Left renal pelvis (tissue), 4 donors: ENCODE measurements at regions not wholly inside any gene's neighbourhood (a gene's known extent, or its start where the extent isn't known, plus 50 kb on each side); places are given as distances from the start of the nearest gene placed in this dataset.

Experiments
- DNase-seq, 4 donors: peaks; one replicate each; pipeline ENCODE4 v3.0.0-alpha.2; 2013; ENCODE audit warnings: low read depth in 4 of 4, low spot score in 3 of 4

GRCh38 chr3:23739536-23739935 lies 66.2 kb upstream of the UBE2E1 start:
- no peak for DNase-seq

GRCh38 chr3:23740517-23740965 lies 65.2 kb upstream of the UBE2E1 start:
- no peak for DNase-seq

- DNase-seq: no peak
Measured at GRCh38 chr3:23741036-23741706, 64.6 kb upstream of the UBE2E1 start.

GRCh38 chr3:23743141-23743784 lies 62.5 kb upstream of the UBE2E1 start:
- DNase-seq: no peak

GRCh38 chr3:23746441-23746840 lies 59.3 kb upstream of the UBE2E1 start:
- no peak for DNase-seq

- DNase-seq: no peak
Measured at GRCh38 chr3:23747841-23748240, 57.9 kb upstream of the UBE2E1 start.

- DNase-seq: no peak
Measured at GRCh38 chr3:23748398-23749110, 57.2 kb upstream of the UBE2E1 start.

- DNase-seq: no peak
Measured at GRCh38 chr3:23749609-23750008, 56.1 kb upstream of the UBE2E1 start.

GRCh38 chr3:23750573-23751210 lies 55.1 kb upstream of the UBE2E1 start:
- DNase-seq: no peak

GRCh38 chr3:23751212-23751723 lies 54.5 kb upstream of the UBE2E1 start:
- DNase-seq: no peak

GRCh38 chr3:23752126-23752525 lies 53.6 kb upstream of the UBE2E1 start:
- no peak for DNase-seq

GRCh38 chr3:23754215-23754614 lies 51.5 kb upstream of the UBE2E1 start:
- no peak for DNase-seq
